Neutrophil (primary cell): ENCODE measurements at regions not wholly inside any gene's neighbourhood (a gene's known extent, or its start where the extent isn't known, plus 50 kb on each side); places are given as distances from the start of the nearest gene placed in this dataset.

Experiments used
- H3K27ac ChIP-seq: fragments of 200-600 bp; sonication (generic); 2 replicates; pipeline ENCODE4 v1.5.1; 2016; ENCODE audit warnings: mild to moderate bottlenecking, moderate library complexity
- H3K27me3 ChIP-seq: fragments of 200-600 bp; sonication (generic); 2 replicates; pipeline ENCODE4 v1.6.0; 2016; ENCODE audit warnings: mild to moderate bottlenecking
- H3K36me3 ChIP-seq: fragments of 200-600 bp; sonication (generic); 2 replicates; pipeline ENCODE4 v1.5.1; 2017
- H3K4me1 ChIP-seq, 2 experiments: fragments of 200-600 bp in 1 of 2; sonication (generic) in 1 of 2; 1 replicate in 1 of 2; 2 replicates in 1 of 2; pipeline versions ENCODE4 v1.5.1 to v1.6.1; 2013 to 2016; ENCODE audit warnings: low read depth in 1 of 2, low read length in 1 of 2, mild to moderate bottlenecking in 1 of 2, moderate library complexity in 1 of 2; ENCODE audit not compliant: control insufficient read depth in 1 of 2, insufficient read depth in 1 of 2
- H3K4me3 ChIP-seq, 2 experiments: fragments of 200-600 bp in 1 of 2; sonication (generic) in 1 of 2; 1 replicate in 1 of 2; 2 replicates in 1 of 2; pipeline ENCODE4 v1.5.1; 2013 to 2016; ENCODE audit warnings: low read depth in 1 of 2, low read length in 1 of 2, mild to moderate bottlenecking in 1 of 2, moderate library complexity in 1 of 2
- H3K9me3 ChIP-seq: fragments of 200-600 bp; sonication (generic); 2 replicates; pipeline ENCODE4 v1.5.1; 2016
- CTCF ChIP-seq: fragments of 200-600 bp; sonication (generic); IDR thresholded peaks from 2 replicates; pipeline ENCODE4 v1.5.1; 2016; ENCODE audit warnings: antibody characterized with exemption

- Histone ChIP-seq H3K27me3 (no peaks in the 10 kb centered on the region), H3K9me3 (no peaks in the 10 kb centered on the region), H3K4me3 (no peak overlapping the region), H3K27ac (no peak overlapping the region), H3K36me3 (no peaks in the 10 kb centered on the region), H3K4me1 (no peaks in the 10 kb centered on the region)
- TF ChIP-seq CTCF: no peak
Measured at GRCh38 chr1:84069236-84069845, 70.4 kb upstream of the TTLL7 start.

GRCh38 chr1:84062496-84062895, 63.6 kb upstream of the TTLL7 start:
- no peak overlapping the region for H3K4me3 ChIP-seq
- H3K36me3 ChIP-seq: no peaks in the 10 kb centered on the region
- no peak overlapping the region for H3K27ac ChIP-seq

GRCh38 chr1:84061336-84061735, 62.4 kb upstream of the TTLL7 start:
- Histone ChIP-seq H3K27me3 (no peaks in the 10 kb centered on the region), H3K27ac (no peak overlapping the region), H3K36me3 (no peaks in the 10 kb centered on the region), H3K4me3 (no peak overlapping the region), H3K9me3 (no peaks in the 10 kb centered on the region), H3K4me1 (no peaks in the 10 kb centered on the region)
- TF ChIP-seq CTCF: no peak

More at GRCh38 chr1:84062496-84062895, 63.6 kb upstream of the TTLL7 start:
- Histone ChIP-seq H3K9me3 (no peaks in the 10 kb centered on the region), H3K4me1 (no peaks in the 10 kb centered on the region), H3K27me3 (no peaks in the 10 kb centered on the region)
- no peak for TF ChIP-seq CTCF

GRCh38 chr1:84060781-84061180, 61.8 kb upstream of the TTLL7 start:
- no peaks in the 10 kb centered on the region for H3K27me3 ChIP-seq
- no peaks in the 10 kb centered on the region for H3K9me3 ChIP-seq
- H3K4me1 ChIP-seq: no peaks in the 10 kb centered on the region
- no peaks in the 10 kb centered on the region for H3K36me3 ChIP-seq
- H3K27ac ChIP-seq: no peak overlapping the region
- no peak overlapping the region for H3K4me3 ChIP-seq
- TF ChIP-seq CTCF: no peak

- no peaks in the 10 kb centered on the region for H3K9me3 ChIP-seq
- H3K4me3 ChIP-seq: no peak overlapping the region
- H3K4me1 ChIP-seq: no peaks in the 10 kb centered on the region
- no peak for TF ChIP-seq CTCF
- H3K27ac ChIP-seq: no peak overlapping the region
- H3K36me3 ChIP-seq: no peaks in the 10 kb centered on the region
- no peaks in the 10 kb centered on the region for H3K27me3 ChIP-seq
Measured at GRCh38 chr1:84048820-84049219, 49.9 kb upstream of the TTLL7 start.
